Kidney epithelial cell (primary cell): ENCODE measurements at regions not wholly inside any gene's neighbourhood (a gene's known extent, or its start where the extent isn't known, plus 50 kb on each side); places are given as distances from the start of the nearest gene placed in this dataset.

Source experiments
- DNase-seq: peaks from one replicate; pipeline ENCODE4 v3.0.0-alpha.2; 2010; ENCODE audit warnings: low read depth
- H3K27me3 ChIP-seq: 2 replicates; pipeline ENCODE4 v1.6.0; 2011; ENCODE audit warnings: low read length; ENCODE audit not compliant: control insufficient read depth, insufficient read depth
- H3K36me3 ChIP-seq: 2 replicates; pipeline ENCODE4 v1.5.1; 2011; ENCODE audit warnings: low read length; ENCODE audit not compliant: control insufficient read depth, insufficient read depth
- H3K4me3 ChIP-seq: 2 replicates; pipeline ENCODE4 v1.5.1; 2011; ENCODE audit warnings: low read depth, mild to moderate bottlenecking, control low read depth, low read length
- CTCF ChIP-seq: IDR thresholded peaks from 2 replicates; pipeline ENCODE4 v1.5.1; 2011; ENCODE audit warnings: mild to moderate bottlenecking, moderate library complexity, low read length, control low read depth, inconsistent platforms; ENCODE audit not compliant: insufficient read depth, poor library complexity, severe bottlenecking

DNA sequence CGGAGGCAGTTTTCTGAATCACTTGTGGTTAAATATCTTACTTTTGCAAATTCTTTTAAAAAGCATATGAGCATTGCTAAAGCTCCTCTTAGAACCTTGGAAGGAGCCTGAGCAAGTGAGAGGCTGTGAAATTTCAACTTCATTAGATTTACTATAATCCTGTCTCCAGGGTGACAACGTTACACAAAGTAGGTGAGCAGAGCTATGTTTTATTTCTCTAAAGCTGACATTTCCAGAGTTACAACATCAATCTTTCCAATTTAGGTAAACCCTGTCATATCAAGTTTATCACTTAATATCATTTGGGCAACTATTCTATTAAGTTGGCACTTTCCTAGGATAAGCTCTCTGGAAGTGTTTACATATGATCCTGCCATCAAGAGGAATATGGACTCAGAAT is 544.9 kb upstream of the CBLB start:
- DNase-seq, result no peak
- Histone ChIP-seq H3K4me3 (no peak overlapping the region), H3K27me3 (no peaks in the 10 kb centered on the region), H3K36me3 (no peaks in the 10 kb centered on the region)
- no peak for TF ChIP-seq CTCF

DNA sequence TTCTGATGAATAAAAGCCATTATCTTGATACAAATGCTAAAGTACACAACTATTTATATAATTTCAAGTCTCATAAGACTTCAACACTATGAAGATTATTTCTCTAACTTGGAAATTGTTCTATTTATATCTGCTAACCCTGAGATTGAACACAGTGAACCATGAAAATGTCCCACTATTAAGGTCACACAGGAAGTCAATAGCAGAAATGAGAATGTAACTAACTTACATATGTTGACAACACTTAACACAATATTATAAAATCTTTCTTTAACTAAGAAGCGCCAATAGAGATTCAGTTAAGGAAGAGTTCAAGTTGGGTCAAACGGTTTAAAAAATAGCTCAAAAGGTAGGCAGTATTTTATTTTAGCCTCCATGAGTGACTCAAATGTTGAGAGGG is 551.8 kb upstream of the CBLB start:
- no peak overlapping the region for H3K4me3 ChIP-seq
- TF ChIP-seq CTCF, result no peak
- DNase-seq, result no peak
- no peaks in the 10 kb centered on the region for H3K36me3 ChIP-seq
- H3K27me3 ChIP-seq, result no peaks in the 10 kb centered on the region

DNA sequence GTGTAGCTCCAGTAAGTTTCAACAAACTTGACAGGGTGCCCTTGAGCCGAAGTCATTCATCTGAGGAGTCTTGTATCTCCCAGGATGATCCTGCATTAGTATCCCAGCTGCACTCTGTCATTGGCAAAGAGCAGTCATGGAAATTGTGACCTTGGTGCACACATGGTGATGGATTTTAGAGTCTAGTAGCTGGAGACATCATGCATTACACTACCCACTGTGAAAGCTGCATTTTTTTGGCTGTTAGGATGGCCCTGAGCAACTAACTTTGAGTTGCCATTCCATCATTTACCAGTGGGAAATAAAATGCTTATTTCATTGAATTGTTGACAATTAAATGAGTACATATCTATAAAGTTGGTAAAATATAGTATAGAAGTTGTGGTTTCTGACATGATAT is 552.6 kb upstream of the CBLB start:
- H3K36me3 ChIP-seq, result no peaks in the 10 kb centered on the region
- no peak for TF ChIP-seq CTCF
- DNase-seq, result no peak
- H3K4me3 ChIP-seq, result no peak overlapping the region
- H3K27me3 ChIP-seq, result no peaks in the 10 kb centered on the region

- no peak for DNase-seq
- Histone ChIP-seq H3K36me3 (no peaks in the 10 kb centered on the region), H3K27me3 (no peaks in the 10 kb centered on the region), H3K4me3 (no peak overlapping the region)
- TF ChIP-seq CTCF, result no peak
These were observed 553.1 kb upstream of the CBLB start for GRCh38 chr3:106421909-106422308.

DNA sequence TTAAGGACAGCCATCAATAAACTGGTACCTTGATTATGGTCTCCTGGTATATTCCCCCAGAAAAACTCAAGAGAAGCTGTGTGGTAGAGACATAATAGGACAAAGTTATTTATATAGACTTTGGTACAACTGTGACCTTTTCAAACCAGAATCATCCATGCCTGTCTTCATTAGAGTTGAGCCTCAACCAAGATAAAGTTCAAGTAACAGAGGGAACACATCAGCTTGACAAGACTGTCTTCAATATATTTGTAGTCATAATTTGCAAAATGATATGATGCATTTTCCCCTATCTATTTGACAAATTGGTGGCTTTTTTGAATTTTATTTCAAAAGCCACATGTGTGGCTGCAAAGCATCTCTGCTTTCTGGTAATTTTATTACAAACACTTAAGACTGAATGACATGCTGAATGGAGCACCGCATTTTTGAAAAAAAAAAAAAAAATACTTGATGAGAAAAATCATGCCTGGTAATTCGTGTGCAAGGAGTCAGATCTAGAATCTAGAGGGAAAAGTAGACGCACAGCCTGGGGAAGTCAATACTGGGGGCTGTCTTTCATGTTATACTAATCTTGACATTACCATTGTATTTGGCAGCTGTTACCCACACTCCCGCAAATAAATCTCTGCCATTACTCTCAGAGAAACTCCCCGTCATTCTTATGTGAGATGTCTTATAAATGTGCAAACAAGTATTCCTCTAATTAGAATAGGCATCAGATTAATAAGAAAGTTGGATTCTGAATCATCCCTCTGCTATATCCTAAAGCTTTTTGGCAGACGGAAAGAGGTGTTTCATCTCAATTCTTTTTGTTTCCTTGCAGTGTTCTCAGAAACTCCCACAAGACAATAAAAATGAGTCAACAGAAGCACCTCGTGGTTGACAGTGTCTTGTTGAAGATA is 554.8 kb upstream of the CBLB start:
- TF ChIP-seq CTCF, result no peak
- Histone ChIP-seq H3K4me3 (no peak overlapping the region), H3K27me3 (no peaks in the 10 kb centered on the region), H3K36me3 (no peaks in the 10 kb centered on the region)
- DNase-seq, result no peak

DNA sequence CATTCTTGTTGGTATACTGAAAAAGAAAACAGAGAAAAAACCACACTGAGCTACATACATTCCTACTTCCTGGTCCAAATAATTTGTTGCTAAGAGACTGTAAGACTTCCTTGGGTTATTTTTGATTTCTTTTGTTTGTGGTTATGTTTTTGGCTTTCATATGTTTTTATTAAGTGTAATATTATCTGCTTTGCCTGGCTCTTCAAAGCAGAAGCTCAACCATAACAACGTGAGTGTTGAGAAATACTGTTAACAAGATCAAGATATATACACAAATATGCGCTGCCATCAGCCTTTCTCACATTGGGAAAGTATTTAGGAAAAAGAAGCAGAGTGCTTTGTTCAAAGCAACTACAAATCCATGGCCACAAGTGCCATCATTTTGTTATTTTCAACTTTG is 556.2 kb upstream of the CBLB start:
- H3K27me3 ChIP-seq, result no peaks in the 10 kb centered on the region
- H3K4me3 ChIP-seq, result no peak overlapping the region
- no peak for DNase-seq
- TF ChIP-seq CTCF, result no peak
- no peaks in the 10 kb centered on the region for H3K36me3 ChIP-seq
